HCT116 (cell line): ENCODE measurements at regions not wholly inside any gene's neighbourhood (a gene's known extent, or its start where the extent isn't known, plus 50 kb on each side); places are given as distances from the start of the nearest gene placed in this dataset.

Experiments
- ELF1 ChIP-seq: IDR thresholded peaks from 2 replicates; pipeline ENCODE4 v1.6.1; 2012; ENCODE audit warnings: low read depth, borderline replicate concordance
- EZH2phosphoT487 ChIP-seq: fragments of 200-600 bp; IDR thresholded peaks from 2 replicates; pipeline ENCODE4 v1.6.1; 2018; ENCODE audit warnings: antibody characterized with exemption, borderline replicate concordance
- JUND ChIP-seq: IDR thresholded peaks from 2 replicates; pipeline ENCODE4 v1.6.1; 2012
- POLR2A ChIP-seq: IDR thresholded peaks from 2 replicates; pipeline ENCODE4 v1.7.0; 2011; ENCODE audit warnings: borderline replicate concordance; ENCODE audit not compliant: insufficient read depth, insufficient read length; ENCODE audit errors: extremely low read depth
- RAD21 ChIP-seq: IDR thresholded peaks from 2 replicates; pipeline ENCODE4 v1.6.1; 2012; ENCODE audit warnings: low read depth, mild to moderate bottlenecking
- SIN3A ChIP-seq: IDR thresholded peaks from 2 replicates; pipeline ENCODE4 v1.6.1; 2012; ENCODE audit warnings: low read depth
- SRF ChIP-seq: IDR thresholded peaks from 2 replicates; pipeline ENCODE4 v1.6.1; 2012; ENCODE audit warnings: low read depth
- TF ChIP-seq, protein P1 (sequence below), 3 experiments: fragments of 200-600 bp in 1 of 3; sonication (generic) in 1 of 3; IDR thresholded peaks in 2 of 3; conservative IDR thresholded peaks in 1 of 3; 2 replicates each; pipeline ENCODE4 v1.5.1; 2012 to 2017; ENCODE audit warnings: low read depth in 2 of 3, low read length in 2 of 3, antibody characterized with exemption in 1 of 3, borderline replicate concordance in 1 of 3, control low read depth in 1 of 3, mild to moderate bottlenecking in 1 of 3, mixed read lengths in 1 of 3, mixed run types in 1 of 3, moderate library complexity in 1 of 3; ENCODE audit not compliant: insufficient read depth in 1 of 3

DNA sequence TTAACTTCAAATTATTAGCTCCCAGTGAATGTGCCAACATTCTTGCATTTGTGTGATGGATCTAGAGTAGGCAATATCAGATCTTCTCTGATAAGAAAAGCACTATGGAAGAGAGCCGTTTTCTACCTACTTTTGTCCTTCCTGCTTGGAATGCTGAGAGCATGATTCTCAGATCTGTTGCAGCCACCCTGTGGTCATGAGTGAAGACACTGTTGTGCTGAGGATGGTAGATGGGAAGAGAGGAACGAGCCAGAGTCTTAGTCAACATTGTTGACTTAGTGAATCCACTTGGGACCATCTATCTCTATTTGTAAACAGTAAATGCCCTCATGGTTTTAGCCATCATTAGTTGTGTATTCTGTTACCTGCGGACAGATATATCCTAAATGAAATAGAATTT lies 202.6 kb downstream of the CD109 start:
- TF ChIP-seq SRF, result no peak
- TF ChIP-seq, protein P1, sequence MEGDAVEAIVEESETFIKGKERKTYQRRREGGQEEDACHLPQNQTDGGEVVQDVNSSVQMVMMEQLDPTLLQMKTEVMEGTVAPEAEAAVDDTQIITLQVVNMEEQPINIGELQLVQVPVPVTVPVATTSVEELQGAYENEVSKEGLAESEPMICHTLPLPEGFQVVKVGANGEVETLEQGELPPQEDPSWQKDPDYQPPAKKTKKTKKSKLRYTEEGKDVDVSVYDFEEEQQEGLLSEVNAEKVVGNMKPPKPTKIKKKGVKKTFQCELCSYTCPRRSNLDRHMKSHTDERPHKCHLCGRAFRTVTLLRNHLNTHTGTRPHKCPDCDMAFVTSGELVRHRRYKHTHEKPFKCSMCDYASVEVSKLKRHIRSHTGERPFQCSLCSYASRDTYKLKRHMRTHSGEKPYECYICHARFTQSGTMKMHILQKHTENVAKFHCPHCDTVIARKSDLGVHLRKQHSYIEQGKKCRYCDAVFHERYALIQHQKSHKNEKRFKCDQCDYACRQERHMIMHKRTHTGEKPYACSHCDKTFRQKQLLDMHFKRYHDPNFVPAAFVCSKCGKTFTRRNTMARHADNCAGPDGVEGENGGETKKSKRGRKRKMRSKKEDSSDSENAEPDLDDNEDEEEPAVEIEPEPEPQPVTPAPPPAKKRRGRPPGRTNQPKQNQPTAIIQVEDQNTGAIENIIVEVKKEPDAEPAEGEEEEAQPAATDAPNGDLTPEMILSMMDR (IDR thresholded peaks at IDR 0.05 in 2 of 3, conservative IDR thresholded peaks at IDR 0.05 in 1 of 3; ENCODE audit: borderline replicate concordance in 1 of 3, insufficient read depth in 1 of 3, low read depth in 2 of 3, low read length in 2 of 3), result peak in 1 of 3 experiments; percentile 11; a peak in 1 of 6 replicates
- TF ChIP-seq JUND, result no peak
- no peak for TF ChIP-seq EZH2phosphoT487
- TF ChIP-seq RAD21, result peak; percentile 42
- TF ChIP-seq ELF1, result no peak
- TF ChIP-seq SIN3A, result no peak
- TF ChIP-seq POLR2A, result no peak
